Osteocyte (in vitro differentiated cells): ENCODE measurements at regions not wholly inside any gene's neighbourhood (a gene's known extent, or its start where the extent isn't known, plus 50 kb on each side); places are given as distances from the start of the nearest gene placed in this dataset.

Source experiments
- DNase-seq: peaks from one replicate; pipeline ENCODE4 v3.0.0; 2021; ENCODE audit warnings: mixed read lengths; ENCODE audit not compliant: unreplicated experiment; ENCODE audit errors: extremely low spot score
- H3K27ac Mint-ChIP-seq: one replicate; pipeline ENCODE4 v1.8.0; 2021; ENCODE audit warnings: mild to moderate bottlenecking, mixed read lengths; ENCODE audit not compliant: unreplicated experiment
- H3K27me3 Mint-ChIP-seq: one replicate; pipeline ENCODE4 v1.8.0; 2021; ENCODE audit warnings: mixed read lengths; ENCODE audit not compliant: unreplicated experiment
- H3K36me3 Mint-ChIP-seq: one replicate; pipeline ENCODE4 v1.8.0; 2021; ENCODE audit warnings: mixed read lengths; ENCODE audit not compliant: unreplicated experiment
- H3K4me1 Mint-ChIP-seq: one replicate; pipeline ENCODE4 v1.8.0; 2021; ENCODE audit warnings: mixed read lengths; ENCODE audit not compliant: unreplicated experiment
- H3K4me3 Mint-ChIP-seq: one replicate; pipeline ENCODE4 v1.8.0; 2021; ENCODE audit warnings: mild to moderate bottlenecking, moderate library complexity, mixed read lengths; ENCODE audit not compliant: unreplicated experiment
- H3K9me3 Mint-ChIP-seq: one replicate; pipeline ENCODE4 v1.8.0; 2021; ENCODE audit warnings: mixed read lengths; ENCODE audit not compliant: unreplicated experiment
- TF ChIP-seq, protein P1 (sequence below): fragments of 200-600 bp; sonication (generic); IDR thresholded peaks from 2 replicates; pipeline ENCODE4 v1.5.0; 2021; ENCODE audit warnings: antibody characterized with exemption, mild to moderate bottlenecking, moderate library complexity

DNA sequence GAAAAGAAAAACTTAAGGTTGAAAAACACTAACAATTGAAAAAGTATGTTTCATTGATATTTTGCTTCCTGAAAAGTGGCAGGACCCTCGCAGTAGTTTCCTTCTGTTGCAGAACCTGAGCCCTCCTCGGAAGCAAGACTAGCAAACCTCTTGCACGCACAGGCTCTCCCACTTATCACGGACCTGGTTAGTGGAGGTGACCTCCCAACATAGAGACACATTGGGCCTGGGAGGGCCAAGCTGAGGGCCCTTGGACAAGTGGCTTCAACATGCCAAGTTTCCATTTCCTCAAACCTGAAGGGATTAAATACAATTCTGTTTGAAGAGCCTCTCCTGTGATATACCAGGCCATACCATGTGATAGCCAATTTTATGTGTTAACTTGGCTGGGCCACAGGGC, 133.4 kb upstream of the AGAP1 start:
- Mint-ChIP-seq H3K27ac (no peak overlapping the region), H3K4me1 (no peaks in the 10 kb centered on the region), H3K36me3 (no peaks in the 10 kb centered on the region), H3K4me3 (no peak overlapping the region), H3K9me3 (no peaks in the 10 kb centered on the region), H3K27me3 (peaks cover 38% of the 10 kb centered on the region)
- TF ChIP-seq, protein P1, sequence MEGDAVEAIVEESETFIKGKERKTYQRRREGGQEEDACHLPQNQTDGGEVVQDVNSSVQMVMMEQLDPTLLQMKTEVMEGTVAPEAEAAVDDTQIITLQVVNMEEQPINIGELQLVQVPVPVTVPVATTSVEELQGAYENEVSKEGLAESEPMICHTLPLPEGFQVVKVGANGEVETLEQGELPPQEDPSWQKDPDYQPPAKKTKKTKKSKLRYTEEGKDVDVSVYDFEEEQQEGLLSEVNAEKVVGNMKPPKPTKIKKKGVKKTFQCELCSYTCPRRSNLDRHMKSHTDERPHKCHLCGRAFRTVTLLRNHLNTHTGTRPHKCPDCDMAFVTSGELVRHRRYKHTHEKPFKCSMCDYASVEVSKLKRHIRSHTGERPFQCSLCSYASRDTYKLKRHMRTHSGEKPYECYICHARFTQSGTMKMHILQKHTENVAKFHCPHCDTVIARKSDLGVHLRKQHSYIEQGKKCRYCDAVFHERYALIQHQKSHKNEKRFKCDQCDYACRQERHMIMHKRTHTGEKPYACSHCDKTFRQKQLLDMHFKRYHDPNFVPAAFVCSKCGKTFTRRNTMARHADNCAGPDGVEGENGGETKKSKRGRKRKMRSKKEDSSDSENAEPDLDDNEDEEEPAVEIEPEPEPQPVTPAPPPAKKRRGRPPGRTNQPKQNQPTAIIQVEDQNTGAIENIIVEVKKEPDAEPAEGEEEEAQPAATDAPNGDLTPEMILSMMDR = no peak
- DNase-seq = no peak

- Mint-ChIP-seq H3K36me3 (no peaks in the 10 kb centered on the region), H3K27me3 (peaks cover 60% of the 10 kb centered on the region), H3K4me1 (no peaks in the 10 kb centered on the region), H3K4me3 (no peak overlapping the region), H3K9me3 (no peaks in the 10 kb centered on the region), H3K27ac (no peak overlapping the region)
- DNase-seq = no peak
- TF ChIP-seq, protein P1 = no peak
Measured at GRCh38 chr2:235365743-235366142, 128.1 kb upstream of the AGAP1 start.

- Mint-ChIP-seq H3K27me3 (peaks cover 60% of the 10 kb centered on the region), H3K36me3 (no peaks in the 10 kb centered on the region), H3K27ac (no peak overlapping the region), H3K4me1 (no peaks in the 10 kb centered on the region), H3K9me3 (no peaks in the 10 kb centered on the region), H3K4me3 (no peak overlapping the region)
- TF ChIP-seq, protein P1 = no peak
- no peak for DNase-seq
Measured at GRCh38 chr2:235366390-235366789, 127.5 kb upstream of the AGAP1 start.

- Mint-ChIP-seq H3K9me3 (no peaks in the 10 kb centered on the region), H3K27me3 (peaks cover 61% of the 10 kb centered on the region), H3K4me1 (no peaks in the 10 kb centered on the region), H3K27ac (no peak overlapping the region), H3K4me3 (no peak overlapping the region), H3K36me3 (no peaks in the 10 kb centered on the region)
- TF ChIP-seq, protein P1 = no peak
- DNase-seq = no peak
Measured at GRCh38 chr2:235366807-235367206, 127.0 kb upstream of the AGAP1 start.

DNA sequence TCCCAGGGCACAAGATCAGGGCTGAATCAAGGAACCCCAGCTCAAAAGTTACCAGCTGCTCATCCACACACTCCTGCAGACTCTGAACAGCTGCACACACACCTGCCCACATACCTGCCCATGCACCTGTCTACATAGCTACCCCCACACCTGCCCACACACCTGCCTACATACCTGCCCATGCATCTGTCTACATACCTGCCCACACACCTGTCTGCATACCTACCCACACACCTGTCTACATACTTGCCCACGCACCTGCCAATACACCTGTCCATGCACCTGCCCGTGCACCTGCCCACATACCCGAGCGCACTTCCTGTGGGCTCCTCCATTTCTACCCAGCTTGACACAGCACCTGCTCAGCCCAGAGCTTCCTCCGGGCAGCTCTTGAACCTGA, 122.8 kb upstream of the AGAP1 start:
- no peaks in the 10 kb centered on the region for H3K4me1 Mint-ChIP-seq
- TF ChIP-seq, protein P1 = no peak

More for the DNA sequence above, 122.8 kb upstream of the AGAP1 start:
- no peak overlapping the region for H3K27ac Mint-ChIP-seq
- H3K27me3 Mint-ChIP-seq = peaks cover 54% of the 10 kb centered on the region
- no peak overlapping the region for H3K4me3 Mint-ChIP-seq
- H3K36me3 Mint-ChIP-seq = no peaks in the 10 kb centered on the region
- H3K9me3 Mint-ChIP-seq = no peaks in the 10 kb centered on the region
- DNase-seq = no peak
